ENCODE measurements at regions not wholly inside any gene's neighbourhood (a gene's known extent, or its start where the extent isn't known, plus 50 kb on each side); places are given as distances from the start of the nearest gene placed in this dataset.

- TF ChIP-seq, protein P1, sequence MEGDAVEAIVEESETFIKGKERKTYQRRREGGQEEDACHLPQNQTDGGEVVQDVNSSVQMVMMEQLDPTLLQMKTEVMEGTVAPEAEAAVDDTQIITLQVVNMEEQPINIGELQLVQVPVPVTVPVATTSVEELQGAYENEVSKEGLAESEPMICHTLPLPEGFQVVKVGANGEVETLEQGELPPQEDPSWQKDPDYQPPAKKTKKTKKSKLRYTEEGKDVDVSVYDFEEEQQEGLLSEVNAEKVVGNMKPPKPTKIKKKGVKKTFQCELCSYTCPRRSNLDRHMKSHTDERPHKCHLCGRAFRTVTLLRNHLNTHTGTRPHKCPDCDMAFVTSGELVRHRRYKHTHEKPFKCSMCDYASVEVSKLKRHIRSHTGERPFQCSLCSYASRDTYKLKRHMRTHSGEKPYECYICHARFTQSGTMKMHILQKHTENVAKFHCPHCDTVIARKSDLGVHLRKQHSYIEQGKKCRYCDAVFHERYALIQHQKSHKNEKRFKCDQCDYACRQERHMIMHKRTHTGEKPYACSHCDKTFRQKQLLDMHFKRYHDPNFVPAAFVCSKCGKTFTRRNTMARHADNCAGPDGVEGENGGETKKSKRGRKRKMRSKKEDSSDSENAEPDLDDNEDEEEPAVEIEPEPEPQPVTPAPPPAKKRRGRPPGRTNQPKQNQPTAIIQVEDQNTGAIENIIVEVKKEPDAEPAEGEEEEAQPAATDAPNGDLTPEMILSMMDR (IDR thresholded peaks at IDR 0.05), result no peak
- TF ChIP-seq EP300 (IDR thresholded peaks at IDR 0.05) (no peak), POLR2A (IDR thresholded peaks at IDR 0.05) (no peak)
Measured at GRCh38 chr2:150545916-150546315, 58.4 kb upstream of the RND3 start.

All from gastroesophageal sphincter (tissue), 3 donors.